C4-2B (cell line): ENCODE measurements at regions not wholly inside any gene's neighbourhood (a gene's known extent, or its start where the extent isn't known, plus 50 kb on each side); places are given as distances from the start of the nearest gene placed in this dataset.

ENCODE experiments used
- CTCF ChIP-seq: fragments of 450-650 bp; conservative IDR thresholded peaks from 2 replicates; pipeline ENCODE4 v1.5.1; 2017; ENCODE audit warnings: mild to moderate bottlenecking
- ZFX ChIP-seq: fragments of 450-650 bp; IDR thresholded peaks from 2 replicates; pipeline ENCODE4 v1.6.1; 2017

DNA sequence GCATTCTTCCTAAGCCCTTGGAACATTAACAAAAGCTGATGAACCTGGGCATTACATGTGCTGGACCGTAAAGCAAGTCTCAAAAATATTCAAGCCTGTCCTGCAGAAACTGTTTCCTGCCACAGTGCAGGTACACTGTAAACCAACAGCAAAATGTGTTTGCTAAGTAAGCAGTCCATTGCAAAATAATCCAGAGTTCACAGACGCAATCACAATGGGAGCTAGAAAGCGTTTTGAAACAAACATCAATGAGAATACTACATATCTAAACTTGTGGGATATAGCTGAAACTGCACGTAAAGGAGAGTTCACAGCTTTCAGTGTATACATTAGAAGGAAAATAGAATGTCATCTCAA, 61.6 kb downstream of the RGS12 start:
- TF ChIP-seq CTCF (no peak), ZFX (no peak)
